HG02870 (cell line): ENCODE measurements at regions not wholly inside any gene's neighbourhood (a gene's known extent, or its start where the extent isn't known, plus 50 kb on each side); places are given as distances from the start of the nearest gene placed in this dataset.

ENCODE experiments used
- ATAC-seq: cut with Tn5 transposase; IDR thresholded peaks from one replicate; pipeline ENCODE4 v1.9.1; 2021; ENCODE audit warnings: mild to moderate bottlenecking, moderate library complexity; ENCODE audit not compliant: unreplicated experiment

DNA sequence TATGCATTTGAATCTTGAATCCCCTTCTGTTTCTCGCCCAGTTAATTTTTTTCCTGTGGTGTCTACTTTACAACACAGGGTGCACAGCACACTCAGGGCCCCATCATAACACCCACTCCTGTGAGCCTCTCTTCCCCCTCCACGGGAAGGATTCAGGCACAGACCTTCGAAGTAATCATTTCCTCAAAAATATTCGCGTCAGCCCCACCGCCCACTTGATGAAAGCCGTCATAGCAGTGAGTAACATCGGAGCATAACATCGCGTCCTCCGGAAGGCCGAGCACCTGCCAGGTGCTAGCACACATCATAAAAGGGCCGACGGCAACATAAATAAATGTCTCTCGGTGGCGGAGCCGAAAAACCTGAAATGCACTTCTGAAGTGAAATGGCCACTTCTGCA is 201.7 kb upstream of the ADARB2 start:
- ATAC-seq = peak; percentile 47

DNA sequence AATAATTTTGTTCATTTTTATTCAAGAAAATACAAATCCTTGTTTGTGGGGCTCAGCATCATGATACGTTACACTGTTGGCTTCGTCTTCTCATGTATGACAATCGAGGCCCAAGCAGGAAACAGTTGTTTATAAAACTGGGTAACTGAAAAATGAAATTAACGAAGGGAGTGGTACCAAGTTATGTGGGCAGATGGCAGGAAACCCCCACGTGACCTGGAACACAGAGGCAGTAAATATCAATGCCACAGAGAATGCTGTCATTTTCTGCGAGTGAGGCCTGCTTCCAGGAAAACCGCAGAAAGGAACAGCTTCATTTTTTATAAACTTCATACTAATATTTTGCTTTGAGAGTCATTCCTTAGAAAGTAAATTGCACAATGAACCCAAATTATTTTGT is 201.0 kb upstream of the ADARB2 start:
- no peak for ATAC-seq

DNA sequence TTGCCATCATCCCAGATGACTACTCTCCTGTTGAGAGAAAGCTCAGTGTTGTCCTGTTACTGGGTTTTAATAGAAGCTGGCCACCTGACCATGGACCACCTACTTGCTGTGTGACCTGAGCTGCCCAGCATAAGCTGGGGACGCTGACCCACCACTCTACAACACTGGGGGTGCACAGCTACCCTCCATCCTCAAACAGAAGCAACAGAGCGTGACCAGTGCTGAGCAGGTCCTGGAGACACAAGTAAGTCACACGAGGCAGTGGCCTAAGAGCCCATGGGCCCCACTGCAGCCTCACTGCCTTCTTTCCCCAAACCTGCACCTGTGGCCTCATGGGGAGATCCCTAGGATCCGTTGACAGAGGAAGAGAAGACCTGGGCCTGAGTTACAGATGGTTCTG is 198.6 kb upstream of the ADARB2 start:
- ATAC-seq = no peak

DNA sequence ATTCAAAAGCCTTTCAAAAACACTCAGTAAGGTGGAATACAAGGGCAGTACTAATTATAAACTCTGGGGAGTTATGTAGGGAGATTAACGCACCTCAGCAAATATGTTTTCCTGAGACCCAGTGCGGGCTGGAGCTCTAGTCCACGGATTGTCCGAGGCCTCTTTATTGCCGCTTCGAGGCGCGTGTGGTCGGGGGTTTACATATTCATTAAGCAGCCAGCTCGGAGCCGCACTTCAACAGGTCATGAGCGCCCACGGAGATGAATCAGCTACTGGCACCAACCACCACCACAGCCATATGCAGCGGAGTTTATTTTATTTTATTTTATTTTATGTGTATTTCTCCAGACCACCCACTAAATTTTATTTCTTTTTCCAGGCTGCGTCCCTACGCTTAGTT is 195.9 kb upstream of the ADARB2 start:
- no peak for ATAC-seq

DNA sequence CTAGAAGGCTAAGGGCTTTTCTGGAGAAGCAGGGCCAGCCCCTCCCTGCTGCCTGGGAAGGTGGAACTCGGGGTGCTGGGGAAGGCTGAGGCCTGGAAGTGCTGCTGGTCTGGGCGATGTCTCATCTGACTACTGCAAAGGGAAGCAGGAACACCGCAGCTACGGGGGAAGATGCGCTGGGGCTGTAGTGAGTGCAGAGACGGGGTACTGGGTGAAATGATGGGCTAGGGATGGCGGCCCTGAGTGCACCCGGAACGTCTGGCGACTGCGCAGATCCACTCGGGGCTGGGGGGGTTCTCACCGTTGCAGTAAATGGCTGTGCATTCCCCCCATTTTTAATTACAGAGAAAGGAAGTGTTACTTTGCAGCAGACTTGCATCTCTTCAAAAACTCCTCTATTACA is 195.4 kb upstream of the ADARB2 start:
- ATAC-seq = no peak

DNA sequence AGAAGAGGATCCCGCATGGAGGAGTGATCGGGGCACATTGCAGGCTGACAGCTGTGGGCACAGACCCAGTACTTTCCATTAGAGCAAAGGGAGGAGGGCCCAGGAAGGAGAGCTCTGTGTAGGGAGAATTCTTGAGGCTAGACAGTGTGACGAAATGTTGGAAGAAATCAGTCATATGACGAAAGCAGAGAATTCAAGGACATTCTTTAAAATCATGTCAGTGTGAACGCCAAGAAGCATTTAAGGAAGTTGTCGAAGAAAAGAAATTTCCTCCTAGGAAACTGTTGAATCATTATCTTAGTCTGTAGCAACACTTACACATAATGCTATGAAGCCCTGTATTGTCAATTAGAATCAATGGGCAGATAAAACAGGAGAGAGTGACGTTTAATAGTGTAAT is 191.3 kb upstream of the ADARB2 start:
- ATAC-seq = no peak

DNA sequence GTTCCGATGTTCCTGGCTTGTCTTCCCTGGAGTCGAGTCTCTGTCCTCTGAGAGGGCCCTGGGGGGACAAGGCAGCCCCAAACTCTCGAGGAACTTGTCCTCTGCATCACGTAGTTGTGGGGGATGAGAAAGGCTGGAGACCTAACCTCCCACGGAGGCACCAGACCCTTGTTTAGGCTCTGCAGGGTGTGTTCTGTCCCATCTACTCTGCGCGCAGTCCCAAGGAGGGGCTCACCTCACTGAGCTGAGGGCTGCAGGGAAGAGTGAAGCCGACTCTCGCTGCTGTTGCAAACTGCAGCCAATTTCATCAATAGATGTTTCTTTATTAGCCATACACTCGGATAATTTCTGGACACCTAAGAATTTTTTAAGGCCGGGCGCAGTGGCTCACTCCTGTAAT is 186.7 kb upstream of the ADARB2 start:
- no peak for ATAC-seq

DNA sequence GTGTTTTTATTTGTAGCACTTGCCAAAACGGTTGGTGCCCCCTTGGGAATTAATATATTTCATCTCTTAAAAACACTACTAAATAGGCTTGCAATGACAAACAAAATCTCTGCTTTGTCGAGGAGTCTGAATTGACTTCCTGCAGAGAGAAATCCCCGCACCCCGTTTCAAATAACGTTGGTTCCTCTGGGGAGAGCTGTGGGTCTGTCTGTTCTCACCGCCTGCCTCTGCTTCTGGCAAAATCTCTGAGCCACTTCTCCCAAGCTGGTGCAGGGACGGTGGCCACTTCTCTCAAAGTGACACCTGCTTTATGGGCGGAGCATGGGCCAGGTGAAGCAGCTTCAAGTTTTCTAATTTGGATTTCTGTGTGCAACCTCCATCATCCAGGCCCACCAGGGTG is 186.3 kb upstream of the ADARB2 start:
- no peak for ATAC-seq

DNA sequence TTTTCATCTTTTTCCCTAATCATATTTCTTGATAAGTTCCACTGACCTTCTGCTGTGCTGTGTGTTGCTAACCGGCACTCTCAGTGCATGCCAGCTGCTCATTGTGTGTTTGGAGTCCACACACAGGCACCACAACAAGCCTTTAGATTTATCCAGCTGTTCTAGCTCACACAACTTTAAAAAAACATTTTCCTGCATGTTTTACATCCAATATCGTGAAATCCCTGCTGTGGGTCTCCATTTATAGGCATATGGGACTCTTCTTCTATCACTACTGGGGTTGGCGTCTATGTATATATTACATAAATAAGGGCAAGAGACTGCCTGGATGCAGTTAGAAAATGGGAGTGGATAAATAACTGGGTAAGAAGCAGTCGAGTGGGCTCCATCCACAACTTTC is 183.6 kb upstream of the ADARB2 start:
- no peak for ATAC-seq

DNA sequence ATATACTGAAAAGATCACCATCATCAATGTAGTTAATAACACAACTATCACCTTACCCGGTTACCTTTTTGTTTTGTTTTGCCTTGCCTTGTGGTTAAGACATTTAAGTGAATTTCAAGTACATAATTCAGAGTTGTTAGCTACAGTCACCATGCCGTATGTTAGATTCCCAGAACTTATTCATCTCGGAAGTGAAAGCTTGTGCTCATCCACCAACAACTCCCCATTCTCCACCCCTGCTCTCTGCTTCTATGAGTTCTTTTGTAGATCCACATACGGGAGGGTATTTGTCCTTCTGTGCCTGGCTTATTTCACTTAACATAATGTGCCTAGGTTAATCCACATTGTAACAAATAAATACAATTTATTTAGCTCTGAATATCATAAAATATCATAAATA is 182.8 kb upstream of the ADARB2 start:
- no peak for ATAC-seq

DNA sequence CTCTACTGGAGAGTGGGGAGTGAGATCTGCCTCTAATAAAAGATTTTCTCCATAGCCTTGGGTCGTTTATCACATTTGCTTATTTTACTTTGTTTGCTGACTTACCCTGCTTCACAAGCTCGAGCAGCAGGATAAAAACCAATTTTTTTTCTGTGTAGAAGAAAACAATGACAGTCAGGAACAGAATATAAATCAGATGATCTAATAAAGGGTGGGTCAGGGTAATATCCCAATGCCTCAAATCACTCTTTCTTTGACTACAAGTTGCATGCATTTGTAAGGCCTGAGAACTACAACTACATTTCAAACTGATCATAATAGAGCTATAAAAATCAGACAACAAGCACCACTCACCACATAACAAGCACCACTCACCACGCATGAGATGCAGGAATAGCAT is 174.4 kb upstream of the ADARB2 start:
- ATAC-seq = no peak

DNA sequence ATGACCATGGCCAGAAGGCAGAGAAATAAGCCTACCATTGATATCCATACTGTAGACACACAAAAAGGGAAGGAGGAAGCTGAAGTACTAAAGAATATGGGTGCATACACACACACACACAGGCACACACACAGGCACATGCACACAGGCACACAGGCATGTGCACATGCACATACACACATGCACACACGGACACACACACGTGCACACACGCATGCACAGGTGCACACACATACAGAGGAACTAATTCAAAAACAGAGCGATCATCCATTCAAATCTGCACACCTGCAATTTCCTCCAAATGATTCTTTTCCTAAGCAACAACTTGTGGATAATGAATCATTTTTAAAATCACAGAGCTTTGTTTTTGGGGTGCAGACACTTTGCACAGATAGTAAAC is 166.7 kb upstream of the ADARB2 start:
- no peak for ATAC-seq

DNA sequence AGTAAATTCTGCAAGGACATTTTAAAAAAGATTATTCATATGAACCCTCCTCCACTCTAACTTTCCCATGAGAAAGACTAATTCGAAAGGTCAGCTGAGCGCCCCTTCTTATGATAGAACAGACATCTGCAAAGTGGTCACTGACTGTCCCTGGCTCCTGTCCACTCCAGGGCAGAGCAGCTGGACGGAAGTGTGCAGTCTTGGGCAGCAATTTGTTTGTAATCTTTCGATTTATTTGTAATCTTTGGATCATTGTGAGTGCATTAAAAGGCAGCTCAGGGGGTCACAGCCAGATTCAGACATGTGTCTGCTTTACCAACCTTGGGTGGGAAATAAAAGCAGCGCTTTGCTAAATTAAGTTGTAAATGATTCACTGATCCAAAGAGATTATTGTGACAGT is 158.8 kb upstream of the ADARB2 start:
- ATAC-seq = no peak

DNA sequence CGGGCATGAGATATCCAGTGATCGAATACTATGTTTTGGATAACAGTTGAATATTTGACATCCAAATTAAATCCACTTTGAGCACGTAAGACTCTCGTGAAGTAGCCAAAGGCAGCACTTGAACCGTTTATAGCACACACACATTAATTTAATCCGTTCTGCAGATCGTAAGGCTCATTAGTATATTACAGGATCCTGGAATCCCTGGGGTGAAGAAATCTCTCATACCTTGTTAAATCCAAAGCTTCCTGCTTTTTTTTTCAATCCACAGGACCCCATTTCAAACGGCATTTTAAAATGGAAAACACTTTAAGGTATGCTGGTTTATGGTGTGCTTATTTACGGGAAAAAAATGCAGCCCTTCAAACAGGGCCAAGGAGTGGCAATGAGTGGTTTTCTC is 158.4 kb upstream of the ADARB2 start:
- ATAC-seq = no peak

DNA sequence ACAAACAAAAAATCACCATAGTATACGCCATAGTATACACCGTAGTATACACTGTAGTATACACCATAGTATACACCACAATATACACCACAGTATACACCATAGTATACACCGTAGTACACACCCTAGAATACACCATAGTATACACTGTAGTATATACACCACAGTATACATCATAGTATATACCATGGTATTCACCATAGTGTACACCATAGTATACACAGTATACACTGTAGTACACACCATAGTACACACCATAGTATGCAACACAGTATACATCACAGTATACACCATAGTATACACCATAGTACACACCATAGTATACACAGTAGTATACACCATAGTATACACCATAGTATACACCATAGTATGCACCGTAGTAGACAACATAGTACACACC is 157.6 kb upstream of the ADARB2 start:
- no peak for ATAC-seq

DNA sequence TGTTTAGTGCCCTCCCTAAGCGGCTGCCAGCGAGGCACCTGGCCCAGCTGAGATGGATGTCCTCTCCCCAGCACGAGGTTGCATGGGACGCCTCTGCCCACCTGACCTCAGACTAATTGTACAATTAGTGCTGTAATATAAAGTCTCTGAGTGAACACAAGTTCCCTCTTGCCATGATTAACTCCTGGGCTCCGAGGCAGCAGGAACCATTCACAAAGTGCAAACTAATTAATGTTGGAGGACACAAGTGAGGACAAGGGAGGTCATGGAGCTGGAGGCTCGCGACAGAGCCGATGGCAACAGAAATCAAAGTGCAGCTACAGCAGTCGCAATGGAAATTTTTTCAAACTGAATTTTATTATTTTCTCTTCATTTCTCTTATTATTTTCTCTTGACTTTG is 156.6 kb upstream of the ADARB2 start:
- ATAC-seq = no peak

DNA sequence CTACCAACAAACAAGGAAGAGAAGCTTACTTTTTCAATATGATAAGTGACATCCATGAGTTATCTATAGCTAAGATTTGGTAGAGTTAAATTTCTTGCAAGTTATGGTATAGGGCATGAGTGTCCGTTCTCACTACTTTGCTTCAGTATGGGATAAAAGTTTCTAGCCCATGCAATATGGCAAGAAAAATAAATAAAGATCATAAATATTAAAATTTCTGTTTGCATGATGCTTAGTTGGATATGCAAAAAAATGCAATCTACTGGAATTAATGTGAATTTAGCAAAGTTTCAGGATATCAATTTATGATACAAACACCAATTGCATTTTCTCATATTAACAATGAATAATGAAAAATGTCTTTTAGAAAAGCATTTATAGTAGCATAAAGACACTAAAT is 148.7 kb upstream of the ADARB2 start:
- no peak for ATAC-seq

DNA sequence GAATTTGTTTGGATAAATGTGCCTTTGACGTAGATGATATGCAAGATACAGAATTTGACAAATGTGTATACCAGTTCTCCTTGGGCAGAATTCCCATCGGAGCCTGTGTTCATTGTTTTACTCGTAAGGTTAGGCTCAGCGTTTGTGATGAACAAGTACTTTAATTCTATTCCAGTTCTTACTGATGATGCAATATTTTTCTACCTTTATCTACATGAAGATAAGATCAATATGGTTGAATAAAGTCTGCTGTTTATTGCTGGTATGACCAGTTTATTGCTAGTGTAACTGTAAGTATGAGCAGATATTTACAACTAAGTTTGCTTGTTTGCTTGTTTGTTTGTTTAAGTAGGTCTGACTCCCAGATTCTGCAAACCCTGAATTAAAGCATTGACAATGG is 145.4 kb upstream of the ADARB2 start:
- no peak for ATAC-seq

DNA sequence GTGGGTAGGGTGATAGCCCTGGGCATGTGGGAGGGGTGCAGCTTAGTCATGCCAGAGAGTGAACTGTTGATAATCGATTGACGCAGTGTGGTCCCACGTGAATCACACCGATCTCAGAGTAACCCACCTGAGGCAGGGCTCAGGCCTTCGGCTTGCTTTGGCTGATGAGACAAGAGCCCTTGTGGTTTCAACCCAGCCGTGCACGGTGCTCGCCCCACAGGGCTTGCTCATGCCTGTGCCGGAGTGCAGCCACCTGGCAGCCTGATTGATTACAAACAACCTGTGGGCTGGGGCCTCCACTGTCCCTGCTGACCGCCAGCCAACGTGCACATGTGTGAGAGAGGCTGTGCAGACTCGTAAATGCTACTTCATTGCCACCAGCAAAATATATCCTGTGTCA is 144.9 kb upstream of the ADARB2 start:
- no peak for ATAC-seq

DNA sequence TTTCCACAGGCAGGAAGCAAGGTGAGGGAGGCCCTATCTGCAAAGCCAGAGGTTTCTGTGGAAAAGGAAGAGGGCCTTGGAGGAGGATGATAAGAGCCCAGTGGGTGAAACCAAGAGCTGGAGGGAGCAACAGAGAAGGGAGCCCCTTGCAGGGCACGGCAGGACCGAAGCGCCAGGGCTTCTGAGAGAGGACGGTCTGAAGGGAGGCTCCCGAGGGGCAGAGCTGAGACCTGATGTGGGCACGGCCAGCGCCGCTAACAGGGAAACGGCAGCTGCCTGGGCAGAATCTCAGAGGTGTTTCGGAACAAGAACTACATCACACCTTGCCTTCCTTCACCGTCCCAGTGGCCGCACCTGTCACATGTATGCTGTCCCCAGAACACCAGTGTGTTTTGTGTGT is 144.3 kb upstream of the ADARB2 start:
- ATAC-seq = no peak

DNA sequence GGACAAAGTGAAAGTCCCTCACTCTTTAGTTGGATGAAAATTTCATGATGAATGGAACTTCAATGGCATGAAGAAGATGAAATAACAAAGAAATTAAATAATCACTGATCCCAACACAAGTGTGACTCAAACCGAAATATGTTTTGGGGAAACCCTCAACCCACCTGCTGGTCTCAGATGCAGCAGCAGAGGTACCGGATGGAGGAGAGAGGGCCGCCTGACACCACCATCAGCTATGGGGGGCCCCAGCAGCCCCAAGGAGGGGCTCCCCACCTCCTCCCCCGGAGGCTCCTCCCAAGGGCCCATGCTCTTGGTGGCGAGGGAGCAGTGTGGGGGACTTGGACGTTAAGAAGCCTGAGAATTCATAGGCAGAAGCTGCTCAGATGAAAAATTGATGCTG is 137.2 kb upstream of the ADARB2 start:
- ATAC-seq = peak; percentile 84

DNA sequence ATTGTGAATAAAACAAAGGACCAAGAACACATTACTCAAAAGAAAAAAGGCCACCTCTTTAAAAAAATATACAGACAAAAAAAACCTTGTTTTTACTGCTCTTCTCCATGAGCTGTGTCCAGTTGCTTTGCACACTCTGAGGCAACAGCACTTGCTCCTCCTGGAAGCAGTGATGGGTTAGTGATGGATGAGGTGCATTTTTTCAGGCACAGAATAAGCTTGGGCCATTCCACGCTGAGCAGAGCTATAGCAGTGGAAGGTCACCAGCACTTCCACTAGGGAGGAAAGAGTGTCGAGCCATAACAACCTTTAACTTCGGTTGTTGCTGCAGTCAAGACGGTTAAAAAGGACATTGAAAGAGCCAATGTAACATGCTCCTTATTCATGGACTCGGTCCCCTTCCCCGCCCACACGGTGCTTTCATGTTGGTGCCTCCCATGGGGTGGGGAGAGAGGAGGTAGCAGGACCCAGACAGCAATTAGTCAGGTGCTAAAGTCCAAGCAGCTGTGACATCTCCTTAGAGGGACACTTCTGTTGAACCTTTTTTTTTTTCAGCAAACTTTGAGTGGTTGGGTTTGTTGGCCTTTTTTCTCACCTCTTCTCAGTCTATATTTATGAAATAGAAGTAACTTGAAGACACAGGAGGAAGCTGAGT is 136.5 kb upstream of the ADARB2 start:
- peak; percentile 35 for ATAC-seq

DNA sequence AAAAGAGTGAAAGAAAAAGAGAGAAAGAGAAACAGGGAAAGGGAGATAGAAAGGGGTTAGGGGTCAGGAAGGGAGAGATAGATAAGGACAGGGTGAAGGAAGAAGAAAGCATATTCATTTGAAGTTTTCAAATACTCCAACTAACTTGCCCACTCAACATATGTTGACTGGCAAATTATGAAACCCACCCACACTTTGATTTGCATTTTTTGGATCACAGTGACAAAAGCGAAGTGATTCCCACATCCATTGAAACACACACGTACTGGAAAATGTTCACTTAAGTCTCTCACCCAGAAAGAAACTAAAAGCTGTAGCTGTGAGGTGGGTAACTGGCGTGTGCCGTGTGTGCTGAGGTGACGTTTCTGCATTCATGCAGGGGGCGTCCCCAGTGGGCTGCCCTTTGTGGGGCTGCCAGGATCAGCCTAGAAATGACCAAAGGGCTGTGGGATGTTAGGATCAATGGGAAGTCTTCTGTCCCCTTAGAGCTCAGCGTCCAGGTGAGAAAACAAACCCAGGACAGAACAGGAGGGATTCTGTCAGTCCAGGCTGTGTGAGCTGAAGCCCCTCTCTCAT is 134.9 kb upstream of the ADARB2 start:
- ATAC-seq = no peak
